Mesendoderm (in vitro differentiated cells): ENCODE measurements at regions not wholly inside any gene's neighbourhood (a gene's known extent, or its start where the extent isn't known, plus 50 kb on each side); places are given as distances from the start of the nearest gene placed in this dataset.
"Not testable (repeated sequence)": the region's sequence is repeated elsewhere in the genome, so short reads cannot be mapped to it uniquely, and the experiment has no call there.

Experiments
- DNase-seq: peaks from one replicate; pipeline ENCODE4 v3.0.0; 2013
- H2AK5ac ChIP-seq: 2 replicates; pipeline ENCODE4 v1.6.1; 2013; ENCODE audit warnings: low read length, inconsistent platforms
- H2BK120ac ChIP-seq: 2 replicates; pipeline ENCODE4 v1.6.1; 2013; ENCODE audit warnings: low read depth, mild to moderate bottlenecking, low read length, moderate library complexity, mixed read lengths
- H2BK15ac ChIP-seq: replicated peaks from 2 replicates; pipeline ENCODE4 v1.6.1; 2013; ENCODE audit warnings: low read depth, mild to moderate bottlenecking, moderate library complexity
- H2BK5ac ChIP-seq: 2 replicates; pipeline ENCODE4 v1.6.1; 2013; ENCODE audit warnings: low read length, inconsistent platforms
- H3K18ac ChIP-seq: 2 replicates; pipeline ENCODE4 v1.6.1; 2013; ENCODE audit warnings: mild to moderate bottlenecking, low read length, mixed read lengths
- H3K23ac ChIP-seq: one replicate; pipeline ENCODE4 v1.6.1; 2013; ENCODE audit warnings: low read length
- H3K27ac ChIP-seq: 2 replicates; pipeline ENCODE4 v1.5.1; 2013; ENCODE audit warnings: low read depth, mild to moderate bottlenecking, inconsistent platforms, low read length, moderate library complexity
- H3K27me3 ChIP-seq: 2 replicates; pipeline ENCODE4 v1.6.1; 2013; ENCODE audit warnings: low read length, control low read depth, mild to moderate bottlenecking, inconsistent platforms; ENCODE audit not compliant: insufficient read depth, poor library complexity
- H3K36me3 ChIP-seq: 2 replicates; pipeline ENCODE4 v1.6.1; 2013; ENCODE audit warnings: low read length, inconsistent platforms; ENCODE audit not compliant: control insufficient read depth, insufficient read depth
- H3K4ac ChIP-seq: one replicate; pipeline ENCODE4 v1.6.1; 2013; ENCODE audit warnings: low read depth, mild to moderate bottlenecking, low read length, moderate library complexity
- H3K4me1 ChIP-seq: 2 replicates; pipeline ENCODE4 v1.6.1; 2013; ENCODE audit warnings: low read depth, low read length, inconsistent platforms; ENCODE audit not compliant: control insufficient read depth
- H3K4me2 ChIP-seq: 2 replicates; pipeline ENCODE4 v1.6.1; 2013; ENCODE audit warnings: low read length
- H3K4me3 ChIP-seq: 2 replicates; pipeline ENCODE4 v1.5.1; 2013; ENCODE audit warnings: mild to moderate bottlenecking, low read length
- H3K56ac ChIP-seq: one replicate; pipeline ENCODE4 v1.6.1; 2013; ENCODE audit warnings: low read length
- H3K79me1 ChIP-seq: 2 replicates; pipeline ENCODE4 v1.6.1; 2013; ENCODE audit warnings: low read length, inconsistent platforms
- H3K79me2 ChIP-seq: 2 replicates; pipeline ENCODE4 v1.6.1; 2013; ENCODE audit warnings: mild to moderate bottlenecking, low read length; ENCODE audit not compliant: control insufficient read depth, insufficient read depth
- H3K9ac ChIP-seq: 2 replicates; pipeline ENCODE4 v1.6.1; 2013; ENCODE audit warnings: low read length, inconsistent platforms
- H4K5ac ChIP-seq: one replicate; pipeline ENCODE4 v1.6.1; 2013; ENCODE audit warnings: low read length
- H4K8ac ChIP-seq: one replicate; pipeline ENCODE4 v1.6.1; 2013; ENCODE audit warnings: low read depth, mild to moderate bottlenecking, control low read depth, low read length, moderate library complexity
- WGBS: extraction: QIAGEN DNeasy Blood & Tissue Kit; methylation state at CpG from one replicate; pipeline ENCODE4 v1.1.7; 2013; ENCODE audit warnings: low lambda C conversion rate, missing lambda C conversion rate; ENCODE audit not compliant: insufficient coverage; ENCODE audit errors: extremely low coverage; 5-methylcytosine and 5-hydroxymethylcytosine counted together

- no peak overlapping the region for H3K23ac ChIP-seq
- no peaks in the 10 kb centered on the region for H3K27me3 ChIP-seq
- no peak overlapping the region for H3K4ac ChIP-seq
- no peak overlapping the region for H3K18ac ChIP-seq
- no peak overlapping the region for H4K5ac ChIP-seq
- no CpG with 5 or more reads among the region's 4 CpGs for WGBS
- no peak overlapping the region for H3K56ac ChIP-seq
- H3K27ac ChIP-seq = no peak overlapping the region
- no peak overlapping the region for H2BK15ac ChIP-seq
- no peak overlapping the region for H2BK5ac ChIP-seq
- no peaks in the 10 kb centered on the region for H3K79me2 ChIP-seq
- H2BK120ac ChIP-seq = no peak overlapping the region
- H2AK5ac ChIP-seq = no peak overlapping the region
- peaks cover 9% of the 10 kb centered on the region for H3K4me1 ChIP-seq
- no peaks in the 10 kb centered on the region for H3K36me3 ChIP-seq
- DNase-seq = no peak
- H3K4me2 ChIP-seq = no peak overlapping the region
- H3K79me1 ChIP-seq = no peaks in the 10 kb centered on the region
- H3K4me3 ChIP-seq = no peak overlapping the region
- H3K9ac ChIP-seq = no peak overlapping the region
- no peak overlapping the region for H4K8ac ChIP-seq
Measured at GRCh38 chr9:108050894-108051293, 561.3 kb upstream of the KLF4 start.

GRCh38 chr9:108049671-108050494 is 560.3 kb upstream of the KLF4 start:
- Histone ChIP-seq H3K18ac (no peak overlapping the region), H3K4me1 (peaks cover 9% of the 10 kb centered on the region), H2BK15ac (no peak overlapping the region), H3K27ac (no peak overlapping the region), H4K5ac (no peak overlapping the region), H3K4me2 (no peak overlapping the region), H4K8ac (no peak overlapping the region), H3K23ac (no peak overlapping the region), H3K27me3 (no peaks in the 10 kb centered on the region), H2AK5ac (no peak overlapping the region), H3K79me2 (no peaks in the 10 kb centered on the region), H3K79me1 (no peaks in the 10 kb centered on the region), H3K36me3 (no peaks in the 10 kb centered on the region), H3K4ac (no peak overlapping the region), H2BK120ac (no peak overlapping the region), H3K4me3 (no peak overlapping the region), H2BK5ac (no peak overlapping the region), H3K56ac (no peak overlapping the region), H3K9ac (no peak overlapping the region)
- peak; percentile 55 for DNase-seq
- no CpG with 5 or more reads among the region's 6 CpGs for WGBS

GRCh38 chr9:108049026-108049607 is 559.5 kb upstream of the KLF4 start:
- H2BK5ac ChIP-seq = no peak overlapping the region
- H3K4ac ChIP-seq = no peak overlapping the region
- no peak overlapping the region for H4K5ac ChIP-seq
- no peak overlapping the region for H3K27ac ChIP-seq
- H3K27me3 ChIP-seq = no peaks in the 10 kb centered on the region
- H3K36me3 ChIP-seq = no peaks in the 10 kb centered on the region
- H2BK15ac ChIP-seq = no peak overlapping the region
- H3K4me1 ChIP-seq = peaks cover 9% of the 10 kb centered on the region
- no peak overlapping the region for H3K56ac ChIP-seq
- DNase-seq = peak; percentile 56
- no peak overlapping the region for H2AK5ac ChIP-seq
- H3K79me1 ChIP-seq = no peaks in the 10 kb centered on the region
- no peak overlapping the region for H3K9ac ChIP-seq
- no peaks in the 10 kb centered on the region for H3K79me2 ChIP-seq
- no peak overlapping the region for H2BK120ac ChIP-seq
- H3K4me3 ChIP-seq = no peak overlapping the region
- H4K8ac ChIP-seq = no peak overlapping the region
- WGBS = no CpG with 5 or more reads among the region's 7 CpGs
- H3K23ac ChIP-seq = no peak overlapping the region
- H3K4me2 ChIP-seq = no peak overlapping the region
- no peak overlapping the region for H3K18ac ChIP-seq

- H3K4me3 ChIP-seq = no peak overlapping the region
- H3K79me1 ChIP-seq = no peaks in the 10 kb centered on the region
- no peak overlapping the region for H3K27ac ChIP-seq
- H3K27me3 ChIP-seq = no peaks in the 10 kb centered on the region
- H3K36me3 ChIP-seq = no peaks in the 10 kb centered on the region
- no peaks in the 10 kb centered on the region for H3K79me2 ChIP-seq
- H3K23ac ChIP-seq = no peak overlapping the region
- no peak overlapping the region for H3K4ac ChIP-seq
- H4K8ac ChIP-seq = no peak overlapping the region
- no peak overlapping the region for H2BK15ac ChIP-seq
- no peak overlapping the region for H3K9ac ChIP-seq
- H2BK120ac ChIP-seq = no peak overlapping the region
- no peak overlapping the region for H4K5ac ChIP-seq
- peak overlapping the region; percentile 30 for H3K18ac ChIP-seq
- no peak overlapping the region for H2AK5ac ChIP-seq
- DNase-seq = no peak
- H3K56ac ChIP-seq = no peak overlapping the region
- no peak overlapping the region for H2BK5ac ChIP-seq
- no peak overlapping the region for H3K4me2 ChIP-seq
- H3K4me1 ChIP-seq = peaks cover 7% of the 10 kb centered on the region
Measured at GRCh38 chr9:108048406-108049025, 558.9 kb upstream of the KLF4 start.

- H2BK120ac ChIP-seq, H3K27ac ChIP-seq, H3K23ac ChIP-seq, H3K56ac ChIP-seq, H4K5ac ChIP-seq, H3K79me2 ChIP-seq, H3K79me1 ChIP-seq, H3K4ac ChIP-seq, H3K4me2 ChIP-seq, H3K18ac ChIP-seq, H3K9ac ChIP-seq, H2BK15ac ChIP-seq, H3K4me1 ChIP-seq, H3K36me3 ChIP-seq, H2AK5ac ChIP-seq, H2BK5ac ChIP-seq, H3K4me3 ChIP-seq, H3K27me3 ChIP-seq, DNase-seq, H4K8ac ChIP-seq: not testable (repeated sequence)
- WGBS = no CpG with 5 or more reads among the region's 1 CpG
Measured at GRCh38 chr9:108047777-108048176, 558.2 kb upstream of the KLF4 start.
